ENCODE measurements at regions not wholly inside any gene's neighbourhood (a gene's known extent, or its start where the extent isn't known, plus 50 kb on each side); places are given as distances from the start of the nearest gene placed in this dataset.
"Not testable (repeated sequence)": the region's sequence is repeated elsewhere in the genome, so short reads cannot be mapped to it uniquely, and the experiment has no call there.

GRCh38 chr5:120164037-120164436, 300.1 kb upstream of the PRR16 start:
- Mint-ChIP-seq H3K27me3 (ENCODE audit: low read depth) (no peaks in the 10 kb centered on the region), H3K4me1 (peaks cover 6% of the 10 kb centered on the region), H3K9me3 (no peaks in the 10 kb centered on the region), H3K4me3 (no peak overlapping the region), H3K27ac (no peak overlapping the region), H3K36me3 (no peaks in the 10 kb centered on the region)
- no peak for DNase-seq (ENCODE audit: low spot score in 2 of 2, unreplicated experiment in 2 of 2)
- no peak for TF ChIP-seq CTCF (IDR thresholded peaks at IDR 0.05; ENCODE audit: unreplicated experiment)

GRCh38 chr5:120164986-120165385, 299.1 kb upstream of the PRR16 start:
- Mint-ChIP-seq H3K4me3 (no peak overlapping the region), H3K27ac (no peak overlapping the region), H3K27me3 (ENCODE audit: low read depth) (no peaks in the 10 kb centered on the region), H3K9me3 (no peaks in the 10 kb centered on the region), H3K4me1 (peaks cover 6% of the 10 kb centered on the region), H3K36me3 (no peaks in the 10 kb centered on the region)
- TF ChIP-seq CTCF (IDR thresholded peaks at IDR 0.05; ENCODE audit: unreplicated experiment), result no peak
- no peak for DNase-seq (ENCODE audit: low spot score in 2 of 2, unreplicated experiment in 2 of 2)

GRCh38 chr5:120173125-120173524, 291.0 kb upstream of the PRR16 start:
- H3K36me3 Mint-ChIP-seq, result no peaks in the 10 kb centered on the region
- H3K9me3 Mint-ChIP-seq, result no peaks in the 10 kb centered on the region
- no peaks in the 10 kb centered on the region for H3K4me1 Mint-ChIP-seq
- DNase-seq (ENCODE audit: low spot score in 2 of 2, unreplicated experiment in 2 of 2), result no peak
- no peak overlapping the region for H3K4me3 Mint-ChIP-seq
- TF ChIP-seq CTCF (IDR thresholded peaks at IDR 0.05; ENCODE audit: unreplicated experiment), result no peak
- no peak overlapping the region for H3K27ac Mint-ChIP-seq
- H3K27me3 Mint-ChIP-seq (ENCODE audit: low read depth), result no peaks in the 10 kb centered on the region

GRCh38 chr5:120174089-120174488, 290.0 kb upstream of the PRR16 start:
- no peaks in the 10 kb centered on the region for H3K9me3 Mint-ChIP-seq
- H3K4me1 Mint-ChIP-seq, result no peaks in the 10 kb centered on the region
- H3K36me3 Mint-ChIP-seq, result no peaks in the 10 kb centered on the region
- H3K27ac Mint-ChIP-seq, result no peak overlapping the region
- TF ChIP-seq CTCF (IDR thresholded peaks at IDR 0.05; ENCODE audit: unreplicated experiment), result no peak
- DNase-seq (ENCODE audit: low spot score in 2 of 2, unreplicated experiment in 2 of 2), result no peak
- H3K4me3 Mint-ChIP-seq, result no peak overlapping the region
- H3K27me3 Mint-ChIP-seq (ENCODE audit: low read depth), result no peaks in the 10 kb centered on the region

- not testable (repeated sequence) for H3K27me3 Mint-ChIP-seq (ENCODE audit: low read depth); H3K27ac Mint-ChIP-seq; DNase-seq (ENCODE audit: low spot score in 2 of 2, unreplicated experiment in 2 of 2); H3K36me3 Mint-ChIP-seq; H3K4me3 Mint-ChIP-seq; H3K4me1 Mint-ChIP-seq
- peaks cover 31% of the 10 kb centered on the region for H3K9me3 Mint-ChIP-seq
Measured at GRCh38 chr5:120181238-120181637, 282.9 kb upstream of the PRR16 start.

GRCh38 chr5:120194650-120195049, 269.4 kb upstream of the PRR16 start:
- H3K27me3 Mint-ChIP-seq (ENCODE audit: low read depth); H3K36me3 Mint-ChIP-seq; H3K9me3 Mint-ChIP-seq; H3K4me1 Mint-ChIP-seq; DNase-seq (ENCODE audit: low spot score in 2 of 2, unreplicated experiment in 2 of 2); H3K27ac Mint-ChIP-seq; H3K4me3 Mint-ChIP-seq: not testable (repeated sequence)

GRCh38 chr5:120199559-120199958, 264.5 kb upstream of the PRR16 start:
- Mint-ChIP-seq H3K36me3 (no peaks in the 10 kb centered on the region), H3K27ac (no peak overlapping the region), H3K4me3 (no peak overlapping the region), H3K4me1 (no peaks in the 10 kb centered on the region), H3K27me3 (ENCODE audit: low read depth) (no peaks in the 10 kb centered on the region), H3K9me3 (peaks cover 4% of the 10 kb centered on the region)
- DNase-seq (ENCODE audit: low spot score in 2 of 2, unreplicated experiment in 2 of 2), result no peak
- TF ChIP-seq CTCF (IDR thresholded peaks at IDR 0.05; ENCODE audit: unreplicated experiment), result no peak
